Esophagus squamous epithelium (tissue), 5 donors: ENCODE measurements at regions not wholly inside any gene's neighbourhood (a gene's known extent, or its start where the extent isn't known, plus 50 kb on each side); places are given as distances from the start of the nearest gene placed in this dataset.
"Not testable (repeated sequence)": the region's sequence is repeated elsewhere in the genome, so short reads cannot be mapped to it uniquely, and the experiment has no call there.

Experiments used
- DNase-seq: peaks from one replicate; lab custom pipeline; 2025; lab: John Stamatoyannopoulos, UW
- H3K27ac ChIP-seq, 4 donors: fragments of 200-600 bp; sonication (generic); one replicate each; pipeline ENCODE4 v1.5.1; 2016 to 2019; ENCODE audit warnings: mild to moderate bottlenecking in 1 of 4
- H3K27me3 ChIP-seq, 4 donors: fragments of 200-600 bp; sonication (generic); 1 replicate in 3 of 4; 2 replicates in 1 of 4; pipeline versions ENCODE4 v1.5.1 to v1.6.0; 2017 to 2021; ENCODE audit warnings: antibody characterized with exemption in 1 of 4
- H3K36me3 ChIP-seq, 3 donors: fragments of 200-600 bp; sonication (generic); one replicate each; pipeline ENCODE4 v1.5.1; 2016 to 2019
- H3K4me1 ChIP-seq, 3 donors: fragments of 200-600 bp; sonication (generic); one replicate each; pipeline ENCODE4 v1.5.1; 2017 to 2019
- H3K4me3 ChIP-seq, 4 donors: fragments of 200-600 bp; sonication (generic); 1 replicate in 3 of 4; 2 replicates in 1 of 4; pipeline ENCODE4 v1.5.1; 2016 to 2019; ENCODE audit warnings: mild to moderate bottlenecking in 2 of 4, moderate library complexity in 1 of 4
- H3K9me3 ChIP-seq, 3 donors: fragments of 200-600 bp; sonication (generic); one replicate each; pipeline ENCODE4 v1.5.1; 2016 to 2019
- POLR2A ChIP-seq, 4 donors: fragments of 450-650 bp; IDR thresholded peaks; one replicate each; pipeline ENCODE4 v1.6.1; 2017; ENCODE audit warnings: antibody characterized with exemption in 4 of 4, mild to moderate bottlenecking in 4 of 4, moderate library complexity in 3 of 4
- WGBS, 2 donors: methylation state at CpG; one replicate each; pipeline ENCODE4 v1.1.5; 2018; 5-methylcytosine and 5-hydroxymethylcytosine counted together
- intact Hi-C: fragments of 100-400 bp; cut with DNase I; formaldehyde crosslinking; loops from one replicate; pipeline ENCODE4 v1.15.0; 2022
- TF ChIP-seq, protein P1 (sequence below), 6 experiments: fragments of 450-650 bp in 4 of 6; fragments of 200-600 bp in 2 of 6; sonication (generic) in 2 of 6; IDR thresholded peaks; one replicate each; pipeline ENCODE4 v1.5.1; 2016 to 2019; ENCODE audit warnings: antibody characterized with exemption in 6 of 6, mild to moderate bottlenecking in 4 of 6, moderate library complexity in 4 of 6
- donor health status: DM: yes; HTN: yes; CAD: no.

DNA sequence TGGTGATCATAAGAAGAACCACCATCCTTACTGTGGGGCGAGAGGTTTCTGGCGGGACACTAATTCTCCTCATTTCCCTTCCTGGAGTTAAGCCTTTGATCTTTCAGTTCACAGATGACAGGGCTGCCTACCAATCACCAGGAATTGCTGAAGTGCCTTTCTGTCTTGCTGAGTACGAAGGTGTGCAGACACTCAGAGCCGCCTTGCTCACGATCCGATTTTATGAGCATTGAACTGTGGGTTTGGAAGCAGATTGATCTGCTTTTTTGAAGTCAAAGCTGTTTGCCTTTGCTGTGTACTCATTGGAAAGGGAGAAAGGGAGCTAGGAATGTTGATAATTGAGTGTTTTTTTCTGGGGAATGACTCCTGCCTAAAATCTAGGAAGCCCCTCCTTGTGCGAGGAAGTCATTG lies 129.1 kb upstream of the SALL4 start:
- intact Hi-C loops, result no loop called here
- DNase-seq, result no peak
- Histone ChIP-seq H3K9me3 (no peaks in the 10 kb centered on the region), H3K27ac (no peak overlapping the region), H3K36me3 (no peaks in the 10 kb centered on the region), H3K4me3 (no peak overlapping the region), H3K4me1 (no peaks in the 10 kb centered on the region), H3K27me3 (peaks cover 0 to 12% (median 0%) of the 10 kb centered on the region in 4 donors)
- TF ChIP-seq, protein P1, sequence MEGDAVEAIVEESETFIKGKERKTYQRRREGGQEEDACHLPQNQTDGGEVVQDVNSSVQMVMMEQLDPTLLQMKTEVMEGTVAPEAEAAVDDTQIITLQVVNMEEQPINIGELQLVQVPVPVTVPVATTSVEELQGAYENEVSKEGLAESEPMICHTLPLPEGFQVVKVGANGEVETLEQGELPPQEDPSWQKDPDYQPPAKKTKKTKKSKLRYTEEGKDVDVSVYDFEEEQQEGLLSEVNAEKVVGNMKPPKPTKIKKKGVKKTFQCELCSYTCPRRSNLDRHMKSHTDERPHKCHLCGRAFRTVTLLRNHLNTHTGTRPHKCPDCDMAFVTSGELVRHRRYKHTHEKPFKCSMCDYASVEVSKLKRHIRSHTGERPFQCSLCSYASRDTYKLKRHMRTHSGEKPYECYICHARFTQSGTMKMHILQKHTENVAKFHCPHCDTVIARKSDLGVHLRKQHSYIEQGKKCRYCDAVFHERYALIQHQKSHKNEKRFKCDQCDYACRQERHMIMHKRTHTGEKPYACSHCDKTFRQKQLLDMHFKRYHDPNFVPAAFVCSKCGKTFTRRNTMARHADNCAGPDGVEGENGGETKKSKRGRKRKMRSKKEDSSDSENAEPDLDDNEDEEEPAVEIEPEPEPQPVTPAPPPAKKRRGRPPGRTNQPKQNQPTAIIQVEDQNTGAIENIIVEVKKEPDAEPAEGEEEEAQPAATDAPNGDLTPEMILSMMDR (IDR thresholded peaks at IDR 0.05), result no peak
- TF ChIP-seq POLR2A (IDR thresholded peaks at IDR 0.05), result no peak
- WGBS, 2 donors, result 80 to 84% methylated on average over 7 of the region's 7 CpGs

DNA sequence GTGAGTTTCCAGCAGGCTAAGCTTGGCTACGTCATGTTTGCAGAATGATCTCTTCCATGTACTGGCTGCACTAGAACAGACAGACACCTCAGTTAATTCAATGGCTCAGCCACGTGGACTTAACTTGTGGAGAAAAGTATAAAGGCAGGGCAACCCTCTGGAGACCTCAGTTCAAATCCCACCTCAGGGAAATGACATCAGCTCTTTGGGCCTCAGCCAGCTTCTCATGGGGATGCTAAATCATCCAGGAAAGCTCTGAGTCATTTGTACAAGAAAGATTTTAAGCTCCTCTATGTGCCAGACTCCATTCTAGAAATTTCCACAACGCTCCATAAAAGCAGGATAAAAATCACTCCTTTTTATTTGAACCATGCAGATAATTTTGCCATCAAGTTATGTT lies 128.5 kb upstream of the SALL4 start:
- H3K27ac ChIP-seq, result no peak overlapping the region
- TF ChIP-seq, protein P1 (IDR thresholded peaks at IDR 0.05), result no peak
- no peak for TF ChIP-seq POLR2A (IDR thresholded peaks at IDR 0.05)
- DNase-seq, result no peak
- no peaks in the 10 kb centered on the region for H3K4me1 ChIP-seq
- intact Hi-C loops, result no loop called here
- H3K36me3 ChIP-seq, result no peaks in the 10 kb centered on the region
- no peaks in the 10 kb centered on the region for H3K9me3 ChIP-seq
- 37 to 38% methylated on average over 3 of the region's 3 CpGs for WGBS, 2 donors
- H3K27me3 ChIP-seq, result peaks cover 0 to 12% (median 0%) of the 10 kb centered on the region in 4 donors
- H3K4me3 ChIP-seq, result no peak overlapping the region

GRCh38 chr20:51928931-51929330 lies 126.6 kb upstream of the SALL4 start:
- Histone ChIP-seq H3K27ac (no peak overlapping the region), H3K27me3 (peaks cover 0 to 6% (median 0%) of the 10 kb centered on the region in 4 donors), H3K4me1 (no peaks in the 10 kb centered on the region), H3K36me3 (no peaks in the 10 kb centered on the region), H3K9me3 (no peaks in the 10 kb centered on the region), H3K4me3 (no peak overlapping the region)
- TF ChIP-seq, protein P1 (IDR thresholded peaks at IDR 0.05), result no peak
- TF ChIP-seq POLR2A (IDR thresholded peaks at IDR 0.05), result no peak
- 55 to 61% methylated on average over 2 of the region's 2 CpGs for WGBS, 2 donors
- no peak for DNase-seq
- intact Hi-C loops, result no loop called here

- intact Hi-C loops, H3K4me3 ChIP-seq, H3K36me3 ChIP-seq, DNase-seq, H3K27ac ChIP-seq, H3K27me3 ChIP-seq, H3K9me3 ChIP-seq, H3K4me1 ChIP-seq: not testable (repeated sequence)
- 85 to 86% methylated on average over 5 of the region's 5 CpGs for WGBS, 2 donors
Observed at GRCh38 chr20:51927970-51928369, 125.6 kb upstream of the SALL4 start.

DNA sequence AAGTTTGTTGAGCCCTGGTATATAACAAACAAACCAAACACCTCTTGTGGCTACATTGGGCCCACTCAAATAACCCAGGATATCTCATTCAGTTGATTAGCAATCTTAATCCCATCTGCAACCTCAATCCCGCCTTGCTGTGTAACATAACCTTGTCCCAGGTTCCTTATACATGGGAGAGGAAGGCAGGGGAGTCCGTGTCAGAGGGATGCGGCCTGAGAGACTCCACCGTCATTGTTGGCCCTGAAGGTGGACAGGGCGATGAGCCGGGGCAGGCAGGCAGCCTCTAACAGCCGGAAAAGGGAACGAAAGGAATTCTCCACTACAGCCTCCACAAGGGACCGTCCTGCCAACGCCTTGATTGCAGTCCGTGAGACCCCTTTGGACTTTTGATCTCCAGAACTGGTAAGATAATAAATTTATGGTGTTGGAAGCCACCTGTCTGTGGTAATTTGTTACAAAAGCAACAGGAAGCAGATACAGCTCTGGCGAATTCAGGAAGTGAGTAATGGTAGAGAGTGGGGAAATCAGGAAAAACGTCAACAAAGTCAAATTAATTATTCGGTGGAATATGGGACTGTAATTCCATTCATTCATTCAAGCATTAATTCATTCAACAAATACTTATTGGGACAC lies 124.5 kb upstream of the SALL4 start:
- Histone ChIP-seq H3K4me3 (no peak overlapping the region), H3K4me1 (no peaks in the 10 kb centered on the region), H3K9me3 (no peaks in the 10 kb centered on the region), H3K27me3 (peaks cover 0 to 1% (median 0%) of the 10 kb centered on the region in 4 donors), H3K36me3 (no peaks in the 10 kb centered on the region), H3K27ac (no peak overlapping the region)
- DNase-seq, result no peak
- TF ChIP-seq POLR2A (IDR thresholded peaks at IDR 0.05), result no peak
- TF ChIP-seq, protein P1 (IDR thresholded peaks at IDR 0.05), result no peak
- WGBS, 2 donors, result 57 to 69% methylated on average over 12 to 13 of the region's 14 CpGs
- intact Hi-C loops, result no loop called here
